ENCODE measurements at regions not wholly inside any gene's neighbourhood (a gene's known extent, or its start where the extent isn't known, plus 50 kb on each side); places are given as distances from the start of the nearest gene placed in this dataset.

DNA sequence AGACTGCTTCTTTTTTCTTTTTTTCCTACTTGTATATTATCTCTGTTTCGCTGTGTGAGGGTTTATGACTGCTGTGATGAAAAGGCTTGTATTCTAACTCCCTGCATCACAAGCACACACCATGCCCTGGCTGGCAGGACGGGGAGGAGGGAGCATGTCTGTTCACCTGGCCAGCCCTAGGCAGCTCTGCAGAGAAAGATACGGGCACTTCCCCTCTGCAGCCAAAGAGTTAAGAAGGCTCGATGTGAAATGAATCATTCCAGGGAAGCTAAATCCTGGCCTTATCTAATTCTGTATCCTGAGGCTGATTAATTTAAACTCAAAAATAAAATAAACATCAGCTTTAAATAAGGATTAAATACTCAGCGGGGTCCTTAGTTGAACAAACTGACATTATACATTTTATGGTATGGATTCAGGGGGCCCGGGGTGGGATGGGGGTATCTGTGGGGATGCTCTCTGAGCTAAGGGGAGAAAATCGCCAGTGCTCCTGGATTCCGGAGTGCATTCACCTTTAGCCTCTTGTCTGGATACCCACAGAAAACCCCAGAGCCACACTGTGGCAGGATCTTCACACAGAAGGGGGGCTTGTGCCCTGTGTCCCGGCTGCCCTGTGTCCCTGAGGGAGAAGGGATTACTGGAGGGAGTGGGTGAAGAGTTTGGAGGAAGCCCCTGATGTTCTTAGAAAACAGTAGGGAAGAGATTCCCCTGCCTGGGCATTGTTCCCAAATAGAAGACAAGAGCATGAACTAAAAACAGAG, 321.5 kb downstream of the NPHP4 start:
- TF ChIP-seq, protein P1, sequence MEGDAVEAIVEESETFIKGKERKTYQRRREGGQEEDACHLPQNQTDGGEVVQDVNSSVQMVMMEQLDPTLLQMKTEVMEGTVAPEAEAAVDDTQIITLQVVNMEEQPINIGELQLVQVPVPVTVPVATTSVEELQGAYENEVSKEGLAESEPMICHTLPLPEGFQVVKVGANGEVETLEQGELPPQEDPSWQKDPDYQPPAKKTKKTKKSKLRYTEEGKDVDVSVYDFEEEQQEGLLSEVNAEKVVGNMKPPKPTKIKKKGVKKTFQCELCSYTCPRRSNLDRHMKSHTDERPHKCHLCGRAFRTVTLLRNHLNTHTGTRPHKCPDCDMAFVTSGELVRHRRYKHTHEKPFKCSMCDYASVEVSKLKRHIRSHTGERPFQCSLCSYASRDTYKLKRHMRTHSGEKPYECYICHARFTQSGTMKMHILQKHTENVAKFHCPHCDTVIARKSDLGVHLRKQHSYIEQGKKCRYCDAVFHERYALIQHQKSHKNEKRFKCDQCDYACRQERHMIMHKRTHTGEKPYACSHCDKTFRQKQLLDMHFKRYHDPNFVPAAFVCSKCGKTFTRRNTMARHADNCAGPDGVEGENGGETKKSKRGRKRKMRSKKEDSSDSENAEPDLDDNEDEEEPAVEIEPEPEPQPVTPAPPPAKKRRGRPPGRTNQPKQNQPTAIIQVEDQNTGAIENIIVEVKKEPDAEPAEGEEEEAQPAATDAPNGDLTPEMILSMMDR (IDR thresholded peaks at IDR 0.05) = no peak
- TF ChIP-seq FOXP1 (CRISPR knock-in tag; IDR thresholded peaks at IDR 0.05; ENCODE audit: borderline replicate concordance) = no peak
- TF ChIP-seq, protein P2, sequence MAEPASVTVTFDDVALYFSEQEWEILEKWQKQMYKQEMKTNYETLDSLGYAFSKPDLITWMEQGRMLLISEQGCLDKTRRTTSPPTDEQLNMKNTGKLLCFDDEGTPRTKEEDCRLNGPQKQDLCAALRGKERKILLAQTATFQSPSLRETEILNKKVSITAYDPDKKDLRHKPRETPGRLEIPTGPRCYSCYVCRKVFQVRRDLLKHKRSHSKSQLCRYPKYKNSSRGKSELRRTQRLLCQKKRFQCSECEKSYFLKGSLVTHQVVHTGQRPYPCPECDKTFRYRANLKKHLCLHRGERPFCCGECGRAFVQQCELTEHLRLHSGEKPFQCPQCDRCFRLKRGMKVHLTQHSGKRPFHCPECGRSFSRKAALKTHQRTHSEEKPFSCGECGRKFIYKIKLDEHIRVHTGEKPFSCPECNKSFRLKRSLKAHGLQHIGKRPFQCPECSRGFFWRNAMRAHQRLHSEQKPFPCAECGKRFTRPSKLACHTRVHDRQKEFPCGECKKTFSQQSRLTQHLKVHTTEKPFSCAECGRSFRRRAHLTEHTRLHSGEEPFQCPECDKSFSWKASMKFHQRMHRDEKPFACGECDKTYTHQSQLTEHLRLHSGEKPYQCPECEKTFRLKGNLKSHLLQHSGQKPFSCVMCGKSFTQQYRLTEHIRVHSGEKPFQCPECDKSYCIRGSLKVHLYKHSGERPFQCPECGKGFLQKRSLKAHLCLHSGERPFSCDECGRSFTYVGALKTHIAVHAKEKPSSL (CRISPR knock-in tag; conservative IDR thresholded peaks at IDR 0.05) = no peak
- TF ChIP-seq, protein P3, sequence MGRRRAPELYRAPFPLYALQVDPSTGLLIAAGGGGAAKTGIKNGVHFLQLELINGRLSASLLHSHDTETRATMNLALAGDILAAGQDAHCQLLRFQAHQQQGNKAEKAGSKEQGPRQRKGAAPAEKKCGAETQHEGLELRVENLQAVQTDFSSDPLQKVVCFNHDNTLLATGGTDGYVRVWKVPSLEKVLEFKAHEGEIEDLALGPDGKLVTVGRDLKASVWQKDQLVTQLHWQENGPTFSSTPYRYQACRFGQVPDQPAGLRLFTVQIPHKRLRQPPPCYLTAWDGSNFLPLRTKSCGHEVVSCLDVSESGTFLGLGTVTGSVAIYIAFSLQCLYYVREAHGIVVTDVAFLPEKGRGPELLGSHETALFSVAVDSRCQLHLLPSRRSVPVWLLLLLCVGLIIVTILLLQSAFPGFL (CRISPR knock-in tag; IDR thresholded peaks at IDR 0.05; ENCODE audit: borderline replicate concordance) = no peak
- TF ChIP-seq, protein P4, sequence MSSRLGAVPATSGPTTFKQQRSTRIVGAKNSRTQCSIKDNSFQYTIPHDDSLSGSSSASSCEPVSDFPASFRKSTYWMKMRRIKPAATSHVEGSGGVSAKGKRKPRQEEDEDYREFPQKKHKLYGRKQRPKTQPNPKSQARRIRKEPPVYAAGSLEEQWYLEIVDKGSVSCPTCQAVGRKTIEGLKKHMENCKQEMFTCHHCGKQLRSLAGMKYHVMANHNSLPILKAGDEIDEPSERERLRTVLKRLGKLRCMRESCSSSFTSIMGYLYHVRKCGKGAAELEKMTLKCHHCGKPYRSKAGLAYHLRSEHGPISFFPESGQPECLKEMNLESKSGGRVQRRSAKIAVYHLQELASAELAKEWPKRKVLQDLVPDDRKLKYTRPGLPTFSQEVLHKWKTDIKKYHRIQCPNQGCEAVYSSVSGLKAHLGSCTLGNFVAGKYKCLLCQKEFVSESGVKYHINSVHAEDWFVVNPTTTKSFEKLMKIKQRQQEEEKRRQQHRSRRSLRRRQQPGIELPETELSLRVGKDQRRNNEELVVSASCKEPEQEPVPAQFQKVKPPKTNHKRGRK (CRISPR knock-in tag; IDR thresholded peaks at IDR 0.05; ENCODE audit: borderline replicate concordance) = no peak
- TF ChIP-seq, protein P5, sequence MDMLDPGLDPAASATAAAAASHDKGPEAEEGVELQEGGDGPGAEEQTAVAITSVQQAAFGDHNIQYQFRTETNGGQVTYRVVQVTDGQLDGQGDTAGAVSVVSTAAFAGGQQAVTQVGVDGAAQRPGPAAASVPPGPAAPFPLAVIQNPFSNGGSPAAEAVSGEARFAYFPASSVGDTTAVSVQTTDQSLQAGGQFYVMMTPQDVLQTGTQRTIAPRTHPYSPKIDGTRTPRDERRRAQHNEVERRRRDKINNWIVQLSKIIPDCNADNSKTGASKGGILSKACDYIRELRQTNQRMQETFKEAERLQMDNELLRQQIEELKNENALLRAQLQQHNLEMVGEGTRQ (CRISPR knock-in tag; IDR thresholded peaks at IDR 0.05) = no peak

Data from WTC11 (cell line).